Type B pancreatic cell (in vitro differentiated cells): ENCODE measurements at regions not wholly inside any gene's neighbourhood (a gene's known extent, or its start where the extent isn't known, plus 50 kb on each side); places are given as distances from the start of the nearest gene placed in this dataset.

Source experiments
- DNase-seq: peaks from one replicate; pipeline ENCODE4 v3.0.0; 2021; ENCODE audit warnings: mixed read lengths; ENCODE audit not compliant: unreplicated experiment; ENCODE audit errors: extremely low spot score
- H3K27ac Mint-ChIP-seq: 2 replicates; pipeline ENCODE4 v1.8.0; 2021; ENCODE audit warnings: mild to moderate bottlenecking, mixed read lengths
- H3K27me3 Mint-ChIP-seq: 2 replicates; pipeline ENCODE4 v1.8.0; 2021; ENCODE audit warnings: mixed read lengths
- H3K36me3 Mint-ChIP-seq: 2 replicates; pipeline ENCODE4 v1.8.0; 2021; ENCODE audit warnings: mixed read lengths
- H3K4me1 Mint-ChIP-seq: one replicate; pipeline ENCODE4 v1.8.0; 2021; ENCODE audit warnings: mixed read lengths; ENCODE audit not compliant: unreplicated experiment
- H3K4me3 Mint-ChIP-seq: 2 replicates; pipeline ENCODE4 v1.8.0; 2021; ENCODE audit warnings: mild to moderate bottlenecking, mixed read lengths
- H3K9me3 Mint-ChIP-seq: 2 replicates; pipeline ENCODE4 v1.8.0; 2021; ENCODE audit warnings: mixed read lengths
- CTCF ChIP-seq: fragments of 200-600 bp; sonication (generic); conservative IDR thresholded peaks from 2 replicates; pipeline ENCODE4 v1.5.0; 2021; ENCODE audit warnings: antibody characterized with exemption, mild to moderate bottlenecking

DNA sequence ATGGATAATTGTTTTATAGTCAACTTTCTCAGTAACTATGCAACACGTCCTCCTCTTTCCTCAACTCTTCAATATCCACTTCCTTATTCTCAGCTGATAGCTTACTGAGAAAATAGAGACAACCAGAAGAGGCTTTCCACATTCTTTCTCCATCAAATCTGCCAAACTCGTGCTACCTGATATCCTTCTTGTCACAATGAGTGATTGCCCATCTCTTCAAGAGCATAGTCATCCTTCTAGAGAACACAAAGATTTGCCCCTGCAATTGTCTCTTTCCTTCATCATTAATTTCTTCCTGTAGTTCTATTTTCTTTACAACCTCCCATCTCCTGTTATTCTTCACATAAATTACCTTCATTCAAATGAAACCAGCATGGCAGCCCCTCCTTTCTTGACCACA is 75.9 kb upstream of the RGS17 start:
- no peak for DNase-seq
- Mint-ChIP-seq H3K9me3 (no peaks in the 10 kb centered on the region), H3K36me3 (no peaks in the 10 kb centered on the region), H3K27me3 (no peaks in the 10 kb centered on the region), H3K27ac (no peak overlapping the region), H3K4me1 (no peaks in the 10 kb centered on the region), H3K4me3 (no peak overlapping the region)
- TF ChIP-seq CTCF: no peak

GRCh38 chr6:153192943-153193885 is 62.1 kb upstream of the RGS17 start:
- no peak overlapping the region for H3K27ac Mint-ChIP-seq
- no peak for DNase-seq
- H3K27me3 Mint-ChIP-seq: no peaks in the 10 kb centered on the region
- H3K4me3 Mint-ChIP-seq: no peak overlapping the region
- H3K4me1 Mint-ChIP-seq: no peaks in the 10 kb centered on the region
- H3K36me3 Mint-ChIP-seq: no peaks in the 10 kb centered on the region
- H3K9me3 Mint-ChIP-seq: no peaks in the 10 kb centered on the region
- TF ChIP-seq CTCF: no peak

- DNase-seq: no peak
- no peak overlapping the region for H3K4me3 Mint-ChIP-seq
- H3K9me3 Mint-ChIP-seq: no peaks in the 10 kb centered on the region
- no peaks in the 10 kb centered on the region for H3K4me1 Mint-ChIP-seq
- TF ChIP-seq CTCF: no peak
- H3K27ac Mint-ChIP-seq: no peak overlapping the region
- no peaks in the 10 kb centered on the region for H3K36me3 Mint-ChIP-seq
- peaks cover 4% of the 10 kb centered on the region for H3K27me3 Mint-ChIP-seq
Measured at GRCh38 chr6:153183925-153184324, 52.8 kb upstream of the RGS17 start.
